ENCODE measurements at regions not wholly inside any gene's neighbourhood (a gene's known extent, or its start where the extent isn't known, plus 50 kb on each side); places are given as distances from the start of the nearest gene placed in this dataset.

DNA sequence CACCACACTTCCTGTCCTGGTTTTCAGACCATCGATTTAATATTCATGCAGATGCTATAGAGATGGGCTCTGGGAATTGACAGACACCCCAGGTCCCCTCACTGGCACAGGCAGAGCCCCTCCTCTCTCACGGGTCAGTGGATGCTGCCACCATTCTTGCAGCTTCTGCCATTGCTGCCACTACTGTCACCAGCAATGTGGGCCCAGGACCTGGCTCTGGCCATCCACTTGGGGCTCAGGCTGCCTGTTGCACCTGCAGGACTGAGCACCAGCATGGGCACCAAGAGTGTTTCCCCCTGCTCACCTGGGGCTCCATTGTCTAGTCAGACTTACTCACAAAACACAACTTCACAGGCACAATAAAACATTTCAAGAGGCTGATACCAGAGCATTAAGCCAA, 479.0 kb upstream of the ZNF608 start:
- H3K4me3 ChIP-seq (ENCODE audit: low read depth, low read length), result no peak overlapping the region
- in situ Hi-C loops (cut with HindIII; ENCODE audit: low sequenced_read_pairs), result no loop called here
- TF ChIP-seq, protein P1, sequence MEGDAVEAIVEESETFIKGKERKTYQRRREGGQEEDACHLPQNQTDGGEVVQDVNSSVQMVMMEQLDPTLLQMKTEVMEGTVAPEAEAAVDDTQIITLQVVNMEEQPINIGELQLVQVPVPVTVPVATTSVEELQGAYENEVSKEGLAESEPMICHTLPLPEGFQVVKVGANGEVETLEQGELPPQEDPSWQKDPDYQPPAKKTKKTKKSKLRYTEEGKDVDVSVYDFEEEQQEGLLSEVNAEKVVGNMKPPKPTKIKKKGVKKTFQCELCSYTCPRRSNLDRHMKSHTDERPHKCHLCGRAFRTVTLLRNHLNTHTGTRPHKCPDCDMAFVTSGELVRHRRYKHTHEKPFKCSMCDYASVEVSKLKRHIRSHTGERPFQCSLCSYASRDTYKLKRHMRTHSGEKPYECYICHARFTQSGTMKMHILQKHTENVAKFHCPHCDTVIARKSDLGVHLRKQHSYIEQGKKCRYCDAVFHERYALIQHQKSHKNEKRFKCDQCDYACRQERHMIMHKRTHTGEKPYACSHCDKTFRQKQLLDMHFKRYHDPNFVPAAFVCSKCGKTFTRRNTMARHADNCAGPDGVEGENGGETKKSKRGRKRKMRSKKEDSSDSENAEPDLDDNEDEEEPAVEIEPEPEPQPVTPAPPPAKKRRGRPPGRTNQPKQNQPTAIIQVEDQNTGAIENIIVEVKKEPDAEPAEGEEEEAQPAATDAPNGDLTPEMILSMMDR (IDR thresholded peaks at IDR 0.05; ENCODE audit: low read depth, low read length, missing control alignments), result no peak
- no peak for DNase-seq (ENCODE audit: low read depth)

DNA sequence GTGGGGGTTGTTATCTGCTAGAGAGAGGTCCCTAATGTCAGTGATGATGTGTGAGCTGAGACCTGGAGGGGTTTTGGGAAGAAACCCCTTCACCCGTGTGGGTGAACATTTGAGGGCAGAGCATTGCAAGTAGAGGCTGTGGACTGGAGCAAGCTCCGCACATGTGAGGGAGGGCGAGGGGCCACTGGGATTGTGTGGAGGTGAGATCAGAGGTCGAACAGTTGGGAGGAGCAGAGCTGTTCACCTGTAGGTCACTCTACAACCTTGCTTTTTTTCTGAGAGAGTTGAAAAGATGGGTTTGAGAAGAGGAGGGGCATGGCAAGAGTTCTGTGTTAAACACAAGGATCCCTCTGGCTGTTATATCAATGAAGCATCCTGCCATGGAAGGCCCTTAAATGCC, 480.4 kb upstream of the ZNF608 start:
- H3K4me3 ChIP-seq (ENCODE audit: low read depth, low read length), result no peak overlapping the region
- in situ Hi-C loops (cut with HindIII; ENCODE audit: low sequenced_read_pairs), result no loop called here
- DNase-seq (ENCODE audit: low read depth), result no peak
- TF ChIP-seq, protein P1 (IDR thresholded peaks at IDR 0.05; ENCODE audit: low read depth, low read length, missing control alignments), result no peak

DNA sequence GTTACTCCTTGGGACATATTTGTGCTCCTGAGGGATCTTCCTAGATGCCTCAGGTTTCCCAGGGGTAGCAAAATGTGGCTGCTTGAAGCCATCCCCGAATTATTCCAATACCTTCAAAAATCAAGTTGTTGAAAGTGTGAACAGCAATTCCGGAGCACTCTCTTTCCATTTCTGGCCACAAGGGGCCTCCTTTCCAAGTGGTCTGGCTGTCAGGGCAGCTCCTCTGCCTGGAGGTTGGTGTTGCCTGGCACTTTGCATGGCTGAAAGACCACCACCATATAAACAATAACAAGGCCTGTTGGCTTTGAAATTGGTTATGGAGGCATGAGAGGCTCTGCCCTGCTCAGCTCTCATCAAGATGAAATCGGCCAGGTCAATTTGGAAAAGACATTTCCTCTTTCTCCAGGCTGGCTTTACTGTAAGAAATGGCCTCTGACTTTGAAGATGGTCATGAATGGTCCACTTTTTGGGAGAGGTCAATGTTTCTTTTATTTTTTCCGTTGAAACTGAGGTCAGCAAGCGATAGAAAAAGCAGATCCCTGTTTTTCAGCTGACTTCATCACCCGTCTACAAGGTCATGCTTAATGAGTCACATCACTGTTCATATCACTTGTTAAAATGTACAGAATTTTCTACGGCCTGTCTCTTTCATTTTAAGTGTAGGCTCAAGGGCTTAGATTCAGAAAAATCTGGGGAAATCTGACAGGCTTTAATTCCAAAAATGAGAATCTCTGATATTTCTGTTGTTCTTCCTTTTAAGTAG, 481.1 kb upstream of the ZNF608 start:
- no peak overlapping the region for H3K4me3 ChIP-seq (ENCODE audit: low read depth, low read length)
- in situ Hi-C loops (cut with HindIII; ENCODE audit: low sequenced_read_pairs), result no loop called here
- no peak for DNase-seq (ENCODE audit: low read depth)
- TF ChIP-seq, protein P1 (IDR thresholded peaks at IDR 0.05; ENCODE audit: low read depth, low read length, missing control alignments), result peak; percentile 60

DNA sequence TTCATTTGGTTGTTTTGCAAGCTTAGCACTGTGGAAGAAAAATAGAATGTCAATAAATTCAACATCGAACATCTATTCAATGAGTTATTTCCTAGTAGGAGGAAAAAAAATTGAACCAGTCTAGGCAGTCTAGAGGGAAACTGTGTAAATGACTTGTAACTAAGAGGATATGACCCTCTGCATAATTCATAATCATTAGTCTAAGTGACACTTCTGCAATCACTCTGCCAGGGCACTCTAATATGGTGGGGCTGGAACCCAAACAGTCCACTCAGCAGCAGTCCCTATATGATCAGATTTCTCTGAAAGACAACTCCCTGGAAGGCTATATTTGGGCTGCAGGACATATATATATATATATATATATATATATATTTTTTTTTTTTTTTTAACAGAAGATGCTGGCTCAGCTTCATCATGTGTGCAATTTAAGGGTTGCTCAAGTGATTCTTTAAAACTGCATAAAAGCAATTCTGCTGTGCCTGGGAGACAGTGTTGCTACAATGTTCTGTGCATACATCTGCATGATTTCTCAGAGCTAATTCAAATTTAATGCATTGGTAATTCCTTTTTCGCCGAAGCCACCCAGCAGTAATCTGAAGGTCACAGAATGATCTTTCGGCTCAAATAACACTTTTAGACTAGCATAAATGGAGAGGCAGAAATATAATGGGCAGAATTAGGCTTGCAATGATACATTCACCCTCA, 482.1 kb upstream of the ZNF608 start:
- no peak overlapping the region for H3K4me3 ChIP-seq (ENCODE audit: low read depth, low read length)
- TF ChIP-seq, protein P1 (IDR thresholded peaks at IDR 0.05; ENCODE audit: low read depth, low read length, missing control alignments), result no peak
- DNase-seq (ENCODE audit: low read depth), result no peak
- in situ Hi-C loops (cut with HindIII; ENCODE audit: low sequenced_read_pairs), result no loop called here

DNA sequence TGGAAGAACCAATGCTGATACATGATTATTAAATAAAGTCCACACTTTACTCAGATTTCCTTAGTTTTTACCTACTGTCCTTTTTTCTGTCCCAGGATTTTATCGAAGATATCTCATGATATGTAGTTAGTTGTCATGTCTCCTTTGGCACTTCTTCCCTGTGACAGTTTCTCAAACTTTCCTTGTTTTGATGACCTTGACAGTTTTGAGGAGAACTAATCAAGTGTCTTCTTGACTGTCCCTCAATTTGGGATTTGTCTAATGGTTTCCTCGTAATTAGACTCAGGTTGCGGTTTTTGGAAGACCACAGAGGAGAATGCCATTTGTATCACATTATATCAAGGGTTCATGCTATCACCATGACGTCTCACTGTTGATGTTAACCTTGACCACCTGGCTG, 483.1 kb upstream of the ZNF608 start:
- DNase-seq (ENCODE audit: low read depth), result no peak
- in situ Hi-C loops (cut with HindIII; ENCODE audit: low sequenced_read_pairs), result no loop called here
- TF ChIP-seq, protein P1 (IDR thresholded peaks at IDR 0.05; ENCODE audit: low read depth, low read length, missing control alignments), result no peak
- H3K4me3 ChIP-seq (ENCODE audit: low read depth, low read length), result no peak overlapping the region

DNA sequence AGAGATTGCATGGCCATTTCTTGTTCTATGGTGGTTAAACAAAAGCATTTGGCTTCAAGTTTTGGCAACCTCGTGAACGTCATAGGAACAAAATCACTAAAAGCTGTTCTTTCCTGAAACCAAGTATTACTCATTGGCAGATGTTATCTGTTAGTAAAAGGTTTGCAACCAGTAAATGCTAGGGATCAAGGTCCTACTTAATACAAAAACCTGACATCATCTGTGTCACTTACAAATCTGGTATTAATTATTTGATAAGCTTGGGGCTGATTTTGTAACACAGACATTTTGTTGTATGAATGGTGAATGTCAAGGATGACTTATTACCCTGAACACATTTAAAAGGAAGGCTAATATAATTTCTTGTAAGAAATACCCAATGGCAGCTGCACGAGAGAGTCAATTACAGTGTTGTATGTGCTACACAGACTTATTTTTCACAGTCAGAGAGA, 486.4 kb upstream of the ZNF608 start:
- TF ChIP-seq, protein P1 (IDR thresholded peaks at IDR 0.05; ENCODE audit: low read depth, low read length, missing control alignments), result no peak
- H3K4me3 ChIP-seq (ENCODE audit: low read depth, low read length), result no peak overlapping the region
- peak; percentile 72 for DNase-seq (ENCODE audit: low read depth)
- in situ Hi-C loops (cut with HindIII; ENCODE audit: low sequenced_read_pairs), result no loop called here
